Activated CD8-positive, alpha-beta T cell treated with anti-CD3 and anti-CD28 coated beads for 36 hours (primary cell): ENCODE measurements at regions not wholly inside any gene's neighbourhood (a gene's known extent, or its start where the extent isn't known, plus 50 kb on each side); places are given as distances from the start of the nearest gene placed in this dataset.

Source experiments
- ATAC-seq: fragments of 200-7000 bp; cut with Tn5 transposase; one replicate; pipeline ENCODE4 v1.10.0; 2021; ENCODE audit warnings: mild to moderate bottlenecking, moderate library complexity
- CTCF ChIA-PET: fragments of 350-600 bp; sonication (Branson Sonifier 250); formaldehyde crosslinking; loops from one replicate; lab custom pipeline; 2021; ENCODE audit warnings: antibody characterized with exemption; lab: Charles Lee
- POLR2A ChIA-PET: fragments of 350-600 bp; sonication (Branson Sonifier 250); formaldehyde crosslinking; loops from one replicate; lab custom pipeline; 2021; ENCODE audit warnings: antibody characterized with exemption; lab: Charles Lee
- DNase-seq: peaks from one replicate; pipeline ENCODE4 v3.0.0-alpha.2; 2020
- H3K27ac Mint-ChIP-seq: one replicate; pipeline ENCODE4 v1.8.0; 2021; ENCODE audit warnings: mild to moderate bottlenecking, mixed read lengths
- H3K27me3 Mint-ChIP-seq: one replicate; pipeline ENCODE4 v1.8.0; 2021; ENCODE audit warnings: mixed read lengths
- H3K36me3 Mint-ChIP-seq: one replicate; pipeline ENCODE4 v1.8.0; 2021; ENCODE audit warnings: low read depth, mixed read lengths
- H3K4me1 Mint-ChIP-seq: one replicate; pipeline ENCODE4 v1.8.0; 2021; ENCODE audit warnings: low read depth, mixed read lengths
- H3K4me3 Mint-ChIP-seq: one replicate; pipeline ENCODE4 v1.8.0; 2021; ENCODE audit warnings: mild to moderate bottlenecking, moderate library complexity, mixed read lengths
- H3K9me3 Mint-ChIP-seq: one replicate; pipeline ENCODE4 v1.8.0; 2021; ENCODE audit warnings: mixed read lengths
- intact Hi-C: fragments of 100-400 bp; cut with micrococcal nuclease; formaldehyde crosslinking; loops from one replicate; pipeline ENCODE4 v1.10.0; 2022
- TF ChIP-seq, protein P1 (sequence below): fragments of 200-600 bp; IDR thresholded peaks from one replicate; pipeline ENCODE4 v1.8.0; 2022; ENCODE audit warnings: antibody characterized with exemption, mild to moderate bottlenecking

DNA sequence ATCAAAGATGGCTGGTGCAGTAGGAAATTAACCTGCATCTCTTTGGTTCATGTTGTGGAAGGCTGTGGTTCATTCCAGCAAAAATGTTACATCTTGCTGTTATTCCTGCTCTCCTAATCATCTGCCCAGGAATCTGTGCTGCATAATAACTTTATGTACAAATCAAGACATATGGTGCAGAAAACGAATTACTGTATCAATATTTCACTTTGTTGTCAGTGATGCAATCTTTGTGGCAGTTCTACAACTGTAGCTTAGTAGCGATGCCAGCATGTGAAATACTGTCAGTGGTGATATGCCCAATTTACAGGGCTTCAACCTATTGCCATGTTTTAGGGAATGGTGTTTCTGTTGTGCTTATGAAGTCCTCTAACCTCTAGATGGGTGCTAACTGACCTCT, 1114.7 kb downstream of the SOCS6 start:
- intact Hi-C loops: no loop called here
- ChIA-PET POLR2A (no interaction called here), CTCF (no interaction called here)
- Mint-ChIP-seq H3K27me3 (no peaks in the 10 kb centered on the region), H3K9me3 (peaks cover 2% of the 10 kb centered on the region), H3K36me3 (no peaks in the 10 kb centered on the region), H3K4me1 (no peaks in the 10 kb centered on the region), H3K27ac (no peak overlapping the region), H3K4me3 (no peak overlapping the region)
- DNase-seq: no peak
- TF ChIP-seq, protein P1, sequence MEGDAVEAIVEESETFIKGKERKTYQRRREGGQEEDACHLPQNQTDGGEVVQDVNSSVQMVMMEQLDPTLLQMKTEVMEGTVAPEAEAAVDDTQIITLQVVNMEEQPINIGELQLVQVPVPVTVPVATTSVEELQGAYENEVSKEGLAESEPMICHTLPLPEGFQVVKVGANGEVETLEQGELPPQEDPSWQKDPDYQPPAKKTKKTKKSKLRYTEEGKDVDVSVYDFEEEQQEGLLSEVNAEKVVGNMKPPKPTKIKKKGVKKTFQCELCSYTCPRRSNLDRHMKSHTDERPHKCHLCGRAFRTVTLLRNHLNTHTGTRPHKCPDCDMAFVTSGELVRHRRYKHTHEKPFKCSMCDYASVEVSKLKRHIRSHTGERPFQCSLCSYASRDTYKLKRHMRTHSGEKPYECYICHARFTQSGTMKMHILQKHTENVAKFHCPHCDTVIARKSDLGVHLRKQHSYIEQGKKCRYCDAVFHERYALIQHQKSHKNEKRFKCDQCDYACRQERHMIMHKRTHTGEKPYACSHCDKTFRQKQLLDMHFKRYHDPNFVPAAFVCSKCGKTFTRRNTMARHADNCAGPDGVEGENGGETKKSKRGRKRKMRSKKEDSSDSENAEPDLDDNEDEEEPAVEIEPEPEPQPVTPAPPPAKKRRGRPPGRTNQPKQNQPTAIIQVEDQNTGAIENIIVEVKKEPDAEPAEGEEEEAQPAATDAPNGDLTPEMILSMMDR: no peak
- no peak for ATAC-seq

DNA sequence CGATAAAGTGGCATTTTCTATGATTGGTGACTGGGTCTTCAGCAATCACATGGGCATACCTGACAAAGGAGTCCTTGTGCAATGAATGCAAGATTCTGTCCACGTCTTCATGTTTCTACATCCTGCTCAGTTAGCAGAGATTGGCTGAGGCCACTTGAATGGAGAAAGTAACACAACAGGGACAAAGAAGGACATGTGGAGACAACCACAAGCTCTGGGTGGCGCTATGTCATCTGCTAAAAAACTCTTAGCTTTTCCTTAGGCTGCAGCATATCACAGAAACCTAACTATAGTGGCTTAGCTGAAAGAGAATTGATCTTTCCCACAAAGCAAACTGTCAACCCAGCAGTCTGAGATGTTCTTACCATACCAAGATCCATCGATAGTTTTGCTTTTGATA, 1109.7 kb downstream of the SOCS6 start:
- Mint-ChIP-seq H3K27ac (no peak overlapping the region), H3K27me3 (no peaks in the 10 kb centered on the region), H3K4me3 (no peak overlapping the region), H3K4me1 (no peaks in the 10 kb centered on the region), H3K36me3 (no peaks in the 10 kb centered on the region), H3K9me3 (no peaks in the 10 kb centered on the region)
- TF ChIP-seq, protein P1: no peak
- CTCF ChIA-PET: no interaction called here
- DNase-seq (peak; percentile 15), ATAC-seq (no peak)
- POLR2A ChIA-PET: no interaction called here
- intact Hi-C loops: no loop called here

DNA sequence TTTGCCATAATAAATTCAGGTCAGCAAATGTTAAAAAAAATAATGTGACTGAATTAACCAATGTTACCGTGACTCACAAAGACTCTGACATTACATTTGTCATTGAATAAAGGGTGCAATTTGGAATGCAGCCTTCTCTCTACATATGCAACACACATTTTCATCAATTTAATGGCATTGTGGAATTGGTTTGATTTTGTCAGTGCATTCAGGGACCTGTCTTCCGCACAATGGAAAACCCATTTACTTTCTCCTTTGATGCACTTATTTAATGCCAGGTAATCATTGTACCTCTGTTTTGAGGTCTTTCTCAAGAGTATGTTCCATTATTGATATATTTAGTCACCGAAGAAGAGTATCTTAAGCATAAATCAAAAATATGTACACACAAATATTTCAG, 1099.3 kb downstream of the SOCS6 start:
- no peaks in the 10 kb centered on the region for H3K9me3 Mint-ChIP-seq
- no peak for DNase-seq
- no peaks in the 10 kb centered on the region for H3K27me3 Mint-ChIP-seq
- no peak for ATAC-seq
- CTCF ChIA-PET: no interaction called here
- no peaks in the 10 kb centered on the region for H3K36me3 Mint-ChIP-seq
- no peak overlapping the region for H3K4me3 Mint-ChIP-seq
- TF ChIP-seq, protein P1: no peak
- intact Hi-C loops: no loop called here
- no peak overlapping the region for H3K27ac Mint-ChIP-seq
- H3K4me1 Mint-ChIP-seq: no peaks in the 10 kb centered on the region
- POLR2A ChIA-PET: no interaction called here

DNA sequence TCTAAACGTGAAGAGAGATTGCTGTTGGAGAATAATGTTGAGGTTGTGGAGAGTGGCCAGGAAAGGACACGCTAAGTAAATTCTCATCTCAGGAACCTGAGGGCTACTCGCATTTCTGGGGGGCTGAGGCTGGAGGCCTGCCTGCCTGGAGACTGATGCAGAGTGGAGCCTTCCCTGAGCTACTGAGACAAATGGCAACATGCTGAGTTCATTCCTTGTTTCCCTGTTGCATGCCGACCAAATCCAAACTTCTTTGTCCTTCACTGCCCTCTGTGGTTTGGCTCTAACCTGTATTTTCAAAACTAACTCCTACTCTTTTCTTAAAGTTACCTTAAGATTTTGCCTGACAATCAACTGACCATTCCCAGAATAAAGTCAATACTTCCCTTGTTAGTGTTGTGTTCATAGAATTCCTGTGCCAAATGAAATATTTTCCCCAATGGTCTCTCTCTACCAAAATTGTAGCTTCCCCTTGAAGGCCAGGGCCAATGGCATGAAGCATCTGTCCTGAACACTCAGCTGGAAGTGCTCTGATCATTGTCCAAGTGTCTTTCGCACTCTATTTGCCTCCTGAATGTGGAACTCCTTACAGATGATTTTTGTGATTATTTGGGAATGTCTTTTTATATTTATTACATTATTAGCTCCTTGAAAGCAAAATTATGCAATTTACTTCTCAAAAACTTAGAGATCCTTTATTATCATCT, 1085.6 kb downstream of the SOCS6 start:
- Mint-ChIP-seq H3K27me3 (no peaks in the 10 kb centered on the region), H3K9me3 (no peaks in the 10 kb centered on the region), H3K27ac (no peak overlapping the region), H3K4me1 (no peaks in the 10 kb centered on the region), H3K36me3 (no peaks in the 10 kb centered on the region), H3K4me3 (no peak overlapping the region)
- intact Hi-C loops: no loop called here
- TF ChIP-seq, protein P1: no peak
- ChIA-PET CTCF (no interaction called here), POLR2A (no interaction called here)
- ATAC-seq: no peak
- no peak for DNase-seq

DNA sequence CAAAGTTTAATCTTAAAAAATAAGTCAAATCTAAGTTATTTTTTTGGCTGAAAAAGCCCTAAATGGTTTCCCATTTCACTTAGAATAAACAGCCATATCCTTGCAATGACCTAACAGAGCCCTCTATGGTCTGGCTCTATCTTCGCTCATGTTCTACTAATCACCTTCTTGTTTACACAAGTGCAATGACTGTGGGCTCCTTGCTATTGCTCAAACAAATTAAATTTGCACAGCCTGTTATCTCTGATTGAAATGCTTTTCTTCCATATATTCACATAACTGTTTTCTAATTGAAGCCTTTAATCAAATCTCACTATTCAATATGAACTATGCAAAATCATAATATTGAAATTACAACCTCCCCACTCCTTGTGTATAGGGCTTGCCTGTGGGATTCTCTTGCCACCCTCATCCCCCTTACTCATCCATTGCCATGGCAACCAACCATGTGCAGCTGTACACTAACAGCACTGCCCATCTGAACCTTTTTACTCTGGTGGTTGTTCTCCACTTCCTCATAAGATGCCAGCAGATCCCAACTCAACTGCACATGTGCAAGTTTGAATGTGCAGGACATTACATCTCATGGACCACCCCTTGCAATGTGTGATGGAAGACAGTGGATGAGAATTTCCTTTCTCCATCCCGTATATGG, 1083.2 kb downstream of the SOCS6 start:
- no peaks in the 10 kb centered on the region for H3K27me3 Mint-ChIP-seq
- TF ChIP-seq, protein P1: no peak
- DNase-seq: no peak
- H3K9me3 Mint-ChIP-seq: peaks cover 5% of the 10 kb centered on the region
- H3K36me3 Mint-ChIP-seq: no peaks in the 10 kb centered on the region
- ATAC-seq: no peak
- no peak overlapping the region for H3K27ac Mint-ChIP-seq
- intact Hi-C loops: no loop called here
- CTCF ChIA-PET: no interaction called here
- no peaks in the 10 kb centered on the region for H3K4me1 Mint-ChIP-seq
- no peak overlapping the region for H3K4me3 Mint-ChIP-seq
- POLR2A ChIA-PET: no interaction called here
